DOHH2 (cell line): ENCODE measurements at regions not wholly inside any gene's neighbourhood (a gene's known extent, or its start where the extent isn't known, plus 50 kb on each side); places are given as distances from the start of the nearest gene placed in this dataset.

Experiments
- H3F3A ChIP-seq: fragments of 200-600 bp; sonication (generic), shearing (Covaris generic); 2 replicates; pipeline ENCODE4 v1.6.0; 2016; ENCODE audit warnings: antibody characterized with exemption, mild to moderate bottlenecking; ENCODE audit not compliant: control insufficient read depth, insufficient read depth
- H3K27ac ChIP-seq: fragments of 200-600 bp; sonication (generic); 2 replicates; pipeline ENCODE4 v1.5.1; 2014; ENCODE audit warnings: low read depth, mild to moderate bottlenecking, low read length, moderate library complexity
- H3K27me3 ChIP-seq: fragments of 200-600 bp; sonication (generic); 2 replicates; pipeline ENCODE4 v1.6.1; 2014; ENCODE audit warnings: mild to moderate bottlenecking, low read length, mixed read lengths; ENCODE audit not compliant: control insufficient read depth
- H3K36me3 ChIP-seq: fragments of 200-600 bp; sonication (generic); 2 replicates; pipeline ENCODE4 v1.6.1; 2014; ENCODE audit warnings: mild to moderate bottlenecking, low read length, moderate library complexity, mixed read lengths; ENCODE audit not compliant: control insufficient read depth
- H3K4me1 ChIP-seq: fragments of 200-600 bp; sonication (generic); 2 replicates; pipeline ENCODE4 v1.6.1; 2014; ENCODE audit warnings: mild to moderate bottlenecking, low read length, mixed read lengths; ENCODE audit not compliant: control insufficient read depth
- H3K4me2 ChIP-seq: fragments of 200-600 bp; sonication (generic); 2 replicates; pipeline ENCODE4 v1.6.0; 2014; ENCODE audit warnings: mild to moderate bottlenecking, low read length, moderate library complexity
- H3K4me3 ChIP-seq: fragments of 200-600 bp; sonication (generic); 2 replicates; pipeline ENCODE4 v1.5.1; 2014; ENCODE audit warnings: mild to moderate bottlenecking, low read length, mixed read lengths
- H3K79me2 ChIP-seq: fragments of 200-600 bp; sonication (generic); 2 replicates; pipeline ENCODE4 v1.6.1; 2014; ENCODE audit warnings: mild to moderate bottlenecking, low read length, mixed read lengths; ENCODE audit not compliant: control insufficient read depth
- H3K9me2 ChIP-seq: fragments of 200-600 bp; sonication (generic); replicated peaks from 2 replicates; pipeline ENCODE4 v1.6.1; 2014; ENCODE audit warnings: mild to moderate bottlenecking, low read length, mixed read lengths; ENCODE audit not compliant: control insufficient read depth
- H3K9me3 ChIP-seq: fragments of 200-600 bp; sonication (generic); 2 replicates; pipeline ENCODE4 v1.6.1; 2014; ENCODE audit warnings: antibody characterized with exemption, low read length, mixed read lengths; ENCODE audit not compliant: control insufficient read depth, insufficient read depth
- H4K20me1 ChIP-seq: fragments of 200-600 bp; sonication (generic); 2 replicates; pipeline ENCODE4 v1.6.0; 2014; ENCODE audit warnings: low read depth, mild to moderate bottlenecking, antibody characterized with exemption, low read length, moderate library complexity; ENCODE audit not compliant: control insufficient read depth, insufficient read depth
- EZH2phosphoT487 ChIP-seq: fragments of 200-600 bp; sonication (generic); IDR thresholded peaks from 2 replicates; pipeline ENCODE4 v1.6.1; 2017; ENCODE audit warnings: borderline replicate concordance, mild to moderate bottlenecking, antibody characterized with exemption, low read length, moderate library complexity, mixed read lengths
- TF ChIP-seq, protein P1 (sequence below): fragments of 200-600 bp; sonication (generic); IDR thresholded peaks from one replicate; pipeline ENCODE4 v1.5.1; 2014; ENCODE audit warnings: antibody characterized with exemption, mild to moderate bottlenecking, low read depth, low read length; ENCODE audit not compliant: poor library complexity, severe bottlenecking

DNA sequence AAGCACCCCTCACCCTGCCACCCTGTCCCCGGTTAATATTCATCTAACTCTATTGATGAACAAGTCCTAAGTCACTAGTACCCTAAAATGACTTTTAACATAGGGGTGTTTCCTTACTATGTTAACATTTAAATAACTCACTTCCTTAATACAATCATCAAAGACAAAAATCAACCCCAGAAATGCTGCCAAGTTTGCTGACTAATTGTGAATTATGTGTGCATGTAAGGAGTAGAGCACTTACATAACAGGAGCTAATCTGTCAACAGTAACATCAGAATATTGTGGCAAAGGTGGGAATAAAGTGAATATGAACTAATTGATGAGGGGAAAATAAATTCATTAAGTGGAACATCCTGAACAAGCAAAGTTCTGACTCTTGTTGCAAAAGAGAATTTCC is 81.4 kb upstream of the ERBB4 start:
- Histone ChIP-seq H3K4me3 (no peak overlapping the region), H3K4me2 (no peak overlapping the region), H3K9me3 (no peaks in the 10 kb centered on the region), H4K20me1 (no peaks in the 10 kb centered on the region), H3K79me2 (no peaks in the 10 kb centered on the region), H3K4me1 (no peaks in the 10 kb centered on the region), H3F3A (no peaks in the 10 kb centered on the region), H3K9me2 (no peaks in the 10 kb centered on the region), H3K27ac (no peak overlapping the region), H3K27me3 (no peaks in the 10 kb centered on the region), H3K36me3 (no peaks in the 10 kb centered on the region)
- TF ChIP-seq, protein P1, sequence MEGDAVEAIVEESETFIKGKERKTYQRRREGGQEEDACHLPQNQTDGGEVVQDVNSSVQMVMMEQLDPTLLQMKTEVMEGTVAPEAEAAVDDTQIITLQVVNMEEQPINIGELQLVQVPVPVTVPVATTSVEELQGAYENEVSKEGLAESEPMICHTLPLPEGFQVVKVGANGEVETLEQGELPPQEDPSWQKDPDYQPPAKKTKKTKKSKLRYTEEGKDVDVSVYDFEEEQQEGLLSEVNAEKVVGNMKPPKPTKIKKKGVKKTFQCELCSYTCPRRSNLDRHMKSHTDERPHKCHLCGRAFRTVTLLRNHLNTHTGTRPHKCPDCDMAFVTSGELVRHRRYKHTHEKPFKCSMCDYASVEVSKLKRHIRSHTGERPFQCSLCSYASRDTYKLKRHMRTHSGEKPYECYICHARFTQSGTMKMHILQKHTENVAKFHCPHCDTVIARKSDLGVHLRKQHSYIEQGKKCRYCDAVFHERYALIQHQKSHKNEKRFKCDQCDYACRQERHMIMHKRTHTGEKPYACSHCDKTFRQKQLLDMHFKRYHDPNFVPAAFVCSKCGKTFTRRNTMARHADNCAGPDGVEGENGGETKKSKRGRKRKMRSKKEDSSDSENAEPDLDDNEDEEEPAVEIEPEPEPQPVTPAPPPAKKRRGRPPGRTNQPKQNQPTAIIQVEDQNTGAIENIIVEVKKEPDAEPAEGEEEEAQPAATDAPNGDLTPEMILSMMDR, result no peak
- no peak for TF ChIP-seq EZH2phosphoT487

DNA sequence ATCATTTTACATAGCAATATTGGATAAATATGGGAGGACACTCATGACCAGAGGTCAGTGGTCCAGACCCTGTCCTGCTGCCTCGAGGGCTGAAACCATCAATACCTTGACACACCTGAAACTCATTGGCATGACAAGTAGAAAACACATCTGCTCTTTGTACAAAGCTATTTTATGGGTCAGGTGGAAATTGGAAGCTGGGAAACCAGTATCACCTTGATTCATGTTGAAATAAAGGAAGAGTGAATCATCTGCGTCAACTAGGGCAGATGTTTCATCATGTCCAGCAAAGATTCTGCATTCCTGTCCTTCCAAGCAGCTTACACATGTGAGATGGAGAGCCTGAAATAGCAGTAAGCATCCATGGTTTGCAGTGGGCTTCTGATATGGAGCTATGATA is 80.0 kb upstream of the ERBB4 start:
- TF ChIP-seq EZH2phosphoT487, result no peak
- TF ChIP-seq, protein P1, result no peak
- Histone ChIP-seq H3F3A (no peaks in the 10 kb centered on the region), H4K20me1 (no peaks in the 10 kb centered on the region), H3K4me2 (no peak overlapping the region), H3K4me3 (no peak overlapping the region), H3K9me2 (no peaks in the 10 kb centered on the region), H3K79me2 (no peaks in the 10 kb centered on the region), H3K36me3 (no peaks in the 10 kb centered on the region), H3K4me1 (no peaks in the 10 kb centered on the region), H3K27ac (no peak overlapping the region), H3K27me3 (no peaks in the 10 kb centered on the region), H3K9me3 (no peaks in the 10 kb centered on the region)

- no peaks in the 10 kb centered on the region for H3K9me2 ChIP-seq
- TF ChIP-seq EZH2phosphoT487, result no peak
- TF ChIP-seq, protein P1, result no peak
These were observed 72.3 kb upstream of the ERBB4 start for GRCh38 chr2:212610872-212611425.

More at GRCh38 chr2:212610872-212611425, 72.3 kb upstream of the ERBB4 start:
- Histone ChIP-seq H3F3A (no peaks in the 10 kb centered on the region), H3K79me2 (no peaks in the 10 kb centered on the region), H3K4me2 (no peak overlapping the region), H4K20me1 (no peaks in the 10 kb centered on the region), H3K4me3 (no peak overlapping the region), H3K27ac (no peak overlapping the region), H3K27me3 (no peaks in the 10 kb centered on the region), H3K4me1 (no peaks in the 10 kb centered on the region), H3K9me3 (no peaks in the 10 kb centered on the region), H3K36me3 (no peaks in the 10 kb centered on the region)
